Upper lobe of left lung (tissue), 4 donors: ENCODE measurements at regions not wholly inside any gene's neighbourhood (a gene's known extent, or its start where the extent isn't known, plus 50 kb on each side); places are given as distances from the start of the nearest gene placed in this dataset.

Source experiments
- CTCF ChIP-seq, 6 experiments: fragments of 450-650 bp in 4 of 6; fragments of 200-600 bp in 2 of 6; sonication (generic) in 2 of 6; IDR thresholded peaks; one replicate each; pipeline ENCODE4 v1.5.1; 2016 to 2019; ENCODE audit warnings: antibody characterized with exemption in 6 of 6
- POLR2AphosphoS5 ChIP-seq, 2 donors: sonication (generic); formaldehyde crosslinking; IDR thresholded peaks; one replicate each; pipeline ENCODE4 v1.5.1; 2017; ENCODE audit warnings: antibody characterized with exemption in 2 of 2

GRCh38 chr5:139744471-139745131 lies 51.0 kb upstream of the PSD2 start:
- TF ChIP-seq CTCF (IDR thresholded peaks at IDR 0.05) (no peak), POLR2AphosphoS5 (IDR thresholded peaks at IDR 0.05) (no peak)
